ENCODE measurements at regions not wholly inside any gene's neighbourhood (a gene's known extent, or its start where the extent isn't known, plus 50 kb on each side); places are given as distances from the start of the nearest gene placed in this dataset.

GRCh38 chr4:12595489-12595888 lies 888.7 kb downstream of the RAB28 start:
- no peaks in the 10 kb centered on the region for H3K27me3 Mint-ChIP-seq (ENCODE audit: low read depth)
- no peak overlapping the region for H3K4me3 Mint-ChIP-seq
- H3K27ac Mint-ChIP-seq: no peak overlapping the region
- no peaks in the 10 kb centered on the region for H3K36me3 Mint-ChIP-seq (ENCODE audit: insufficient read depth in 2 of 2)
- H3K9me3 Mint-ChIP-seq: peaks cover 5 to 8% of the 10 kb centered on the region in 2 donors
- no peak for ATAC-seq (replicated peaks in 1 of 2)
- no peak for DNase-seq
- no peaks in the 10 kb centered on the region for H3K4me1 Mint-ChIP-seq (ENCODE audit: low read depth)

GRCh38 chr4:12588582-12588981 lies 895.6 kb downstream of the RAB28 start:
- H3K27ac Mint-ChIP-seq: no peak overlapping the region
- H3K4me1 Mint-ChIP-seq (ENCODE audit: low read depth): no peaks in the 10 kb centered on the region
- H3K27me3 Mint-ChIP-seq (ENCODE audit: low read depth): no peaks in the 10 kb centered on the region

GRCh38 chr4:12586242-12587006 lies 897.7 kb downstream of the RAB28 start:
- Mint-ChIP-seq H3K4me1 (ENCODE audit: low read depth) (no peaks in the 10 kb centered on the region), H3K27ac (no peak overlapping the region), H3K36me3 (ENCODE audit: insufficient read depth in 2 of 2) (no peaks in the 10 kb centered on the region), H3K9me3 (peaks cover 0 to 2% of the 10 kb centered on the region in 2 donors), H3K27me3 (ENCODE audit: low read depth) (no peaks in the 10 kb centered on the region), H3K4me3 (no peak overlapping the region)
- ATAC-seq (replicated peaks in 1 of 2): no peak
- no peak for DNase-seq

More at GRCh38 chr4:12588582-12588981, 895.6 kb downstream of the RAB28 start:
- Mint-ChIP-seq H3K9me3 (peaks cover 0 to 1% of the 10 kb centered on the region in 2 donors), H3K36me3 (ENCODE audit: insufficient read depth in 2 of 2) (no peaks in the 10 kb centered on the region), H3K4me3 (no peak overlapping the region)
- ATAC-seq (replicated peaks in 1 of 2): no peak
- DNase-seq: no peak

- Mint-ChIP-seq H3K36me3 (ENCODE audit: insufficient read depth in 2 of 2) (no peaks in the 10 kb centered on the region), H3K4me1 (ENCODE audit: low read depth) (no peaks in the 10 kb centered on the region), H3K27ac (no peak overlapping the region), H3K27me3 (ENCODE audit: low read depth) (no peaks in the 10 kb centered on the region), H3K4me3 (no peak overlapping the region), H3K9me3 (peaks cover 0 to 2% of the 10 kb centered on the region in 2 donors)
- ATAC-seq (replicated peaks in 1 of 2): no peak
- no peak for DNase-seq
Measured at GRCh38 chr4:12584116-12584875, 899.8 kb downstream of the RAB28 start.

GRCh38 chr4:12583275-12583674 lies 900.9 kb downstream of the RAB28 start:
- Mint-ChIP-seq H3K9me3 (peaks cover 0 to 2% of the 10 kb centered on the region in 2 donors), H3K27me3 (ENCODE audit: low read depth) (no peaks in the 10 kb centered on the region), H3K27ac (no peak overlapping the region), H3K4me3 (no peak overlapping the region), H3K36me3 (ENCODE audit: insufficient read depth in 2 of 2) (no peaks in the 10 kb centered on the region), H3K4me1 (ENCODE audit: low read depth) (no peaks in the 10 kb centered on the region)
- DNase-seq: no peak
- ATAC-seq (replicated peaks in 1 of 2): no peak

- no peaks in the 10 kb centered on the region for H3K27me3 Mint-ChIP-seq (ENCODE audit: low read depth)
- no peaks in the 10 kb centered on the region for H3K36me3 Mint-ChIP-seq (ENCODE audit: insufficient read depth in 2 of 2)
- H3K9me3 Mint-ChIP-seq: peaks cover 1 to 6% of the 10 kb centered on the region in 2 donors
- DNase-seq: no peak
- H3K4me3 Mint-ChIP-seq: no peak overlapping the region
- no peaks in the 10 kb centered on the region for H3K4me1 Mint-ChIP-seq (ENCODE audit: low read depth)
- ATAC-seq (replicated peaks in 1 of 2): no peak
- H3K27ac Mint-ChIP-seq: no peak overlapping the region
Measured at GRCh38 chr4:12580787-12581186, 903.4 kb downstream of the RAB28 start.

- no peaks in the 10 kb centered on the region for H3K4me1 Mint-ChIP-seq (ENCODE audit: low read depth)
- H3K27me3 Mint-ChIP-seq (ENCODE audit: low read depth): no peaks in the 10 kb centered on the region
- no peak overlapping the region for H3K27ac Mint-ChIP-seq
- no peak for DNase-seq
- no peaks in the 10 kb centered on the region for H3K36me3 Mint-ChIP-seq (ENCODE audit: insufficient read depth in 2 of 2)
- H3K4me3 Mint-ChIP-seq: no peak overlapping the region
- H3K9me3 Mint-ChIP-seq: peaks cover 1 to 13% of the 10 kb centered on the region in 2 donors
- no peak for ATAC-seq (replicated peaks in 1 of 2)
Measured at GRCh38 chr4:12579172-12579571, 905.0 kb downstream of the RAB28 start.

GRCh38 chr4:12576409-12576808 lies 907.7 kb downstream of the RAB28 start:
- H3K9me3 Mint-ChIP-seq: peaks cover 1 to 11% of the 10 kb centered on the region in 2 donors
- H3K4me3 Mint-ChIP-seq: no peak overlapping the region
- no peaks in the 10 kb centered on the region for H3K27me3 Mint-ChIP-seq (ENCODE audit: low read depth)
- no peaks in the 10 kb centered on the region for H3K4me1 Mint-ChIP-seq (ENCODE audit: low read depth)
- no peak for ATAC-seq (replicated peaks in 1 of 2)
- DNase-seq: no peak
- no peak overlapping the region for H3K27ac Mint-ChIP-seq
- peaks cover 0 to 1% of the 10 kb centered on the region in 2 donors for H3K36me3 Mint-ChIP-seq (ENCODE audit: insufficient read depth in 2 of 2)

GRCh38 chr4:12573716-12574115 lies 910.4 kb downstream of the RAB28 start:
- Mint-ChIP-seq H3K9me3 (peaks cover 1 to 11% of the 10 kb centered on the region in 2 donors), H3K4me1 (ENCODE audit: low read depth) (no peaks in the 10 kb centered on the region), H3K27me3 (ENCODE audit: low read depth) (no peaks in the 10 kb centered on the region), H3K36me3 (ENCODE audit: insufficient read depth in 2 of 2) (peaks cover 0 to 1% of the 10 kb centered on the region in 2 donors), H3K4me3 (no peak overlapping the region), H3K27ac (no peak overlapping the region)
- DNase-seq (no peak), ATAC-seq (replicated peaks in 1 of 2) (no peak)

GRCh38 chr4:12562476-12563140 lies 921.5 kb downstream of the RAB28 start:
- peaks cover 2 to 3% of the 10 kb centered on the region in 2 donors for H3K9me3 Mint-ChIP-seq
- H3K4me3 Mint-ChIP-seq: no peak overlapping the region
- no peak overlapping the region for H3K27ac Mint-ChIP-seq
- DNase-seq (no peak), ATAC-seq (replicated peaks in 1 of 2) (no peak)
- no peaks in the 10 kb centered on the region for H3K4me1 Mint-ChIP-seq (ENCODE audit: low read depth)
- no peaks in the 10 kb centered on the region for H3K36me3 Mint-ChIP-seq (ENCODE audit: insufficient read depth in 2 of 2)
- no peaks in the 10 kb centered on the region for H3K27me3 Mint-ChIP-seq (ENCODE audit: low read depth)

GRCh38 chr4:12562021-12562420 lies 922.1 kb downstream of the RAB28 start:
- Mint-ChIP-seq H3K27ac (no peak overlapping the region), H3K27me3 (ENCODE audit: low read depth) (no peaks in the 10 kb centered on the region), H3K4me3 (no peak overlapping the region), H3K9me3 (peaks cover 2 to 5% of the 10 kb centered on the region in 2 donors), H3K36me3 (ENCODE audit: insufficient read depth in 2 of 2) (no peaks in the 10 kb centered on the region), H3K4me1 (ENCODE audit: low read depth) (no peaks in the 10 kb centered on the region)
- DNase-seq (no peak), ATAC-seq (replicated peaks in 1 of 2) (no peak)

GRCh38 chr4:12555011-12555410 lies 929.1 kb downstream of the RAB28 start:
- H3K4me3 Mint-ChIP-seq: no peak overlapping the region
- no peak overlapping the region for H3K27ac Mint-ChIP-seq
- H3K9me3 Mint-ChIP-seq: peaks cover 5 to 12% of the 10 kb centered on the region in 2 donors
- DNase-seq (no peak), ATAC-seq (replicated peaks in 1 of 2) (no peak)
- no peaks in the 10 kb centered on the region for H3K4me1 Mint-ChIP-seq (ENCODE audit: low read depth)
- no peaks in the 10 kb centered on the region for H3K27me3 Mint-ChIP-seq (ENCODE audit: low read depth)
- no peaks in the 10 kb centered on the region for H3K36me3 Mint-ChIP-seq (ENCODE audit: insufficient read depth in 2 of 2)

- no peak overlapping the region for H3K27ac Mint-ChIP-seq
- H3K36me3 Mint-ChIP-seq (ENCODE audit: insufficient read depth in 2 of 2): no peaks in the 10 kb centered on the region
- peaks cover 3 to 7% of the 10 kb centered on the region in 2 donors for H3K9me3 Mint-ChIP-seq
- no peaks in the 10 kb centered on the region for H3K4me1 Mint-ChIP-seq (ENCODE audit: low read depth)
- DNase-seq (no peak), ATAC-seq (replicated peaks in 1 of 2) (no peak)
- H3K27me3 Mint-ChIP-seq (ENCODE audit: low read depth): no peaks in the 10 kb centered on the region
- H3K4me3 Mint-ChIP-seq: no peak overlapping the region
Measured at GRCh38 chr4:12548678-12549077, 935.5 kb downstream of the RAB28 start.
